ENCODE measurements at regions not wholly inside any gene's neighbourhood (a gene's known extent, or its start where the extent isn't known, plus 50 kb on each side); places are given as distances from the start of the nearest gene placed in this dataset.

GRCh38 chr4:166341992-166342391, 469.0 kb downstream of the TLL1 start:
- Histone ChIP-seq H3K27me3 (replicated peaks in 1 of 4; ENCODE audit: control insufficient read depth in 3 of 4, extremely low read depth in 1 of 4, insufficient read depth in 3 of 4, low read length in 3 of 4) (no peaks in the 10 kb centered on the region), H3K9ac (replicated peaks in 1 of 4; ENCODE audit: extremely low read depth in 1 of 4, low read depth in 3 of 4, low read length in 3 of 4) (no peak overlapping the region), H2BK12ac (ENCODE audit: low read depth, low read length) (no peak overlapping the region), H4K8ac (ENCODE audit: extremely low read depth, insufficient read depth, low read length) (no peak overlapping the region), H3K36me3 (ENCODE audit: control insufficient read depth in 2 of 4, insufficient read depth in 4 of 4, low read length in 3 of 4) (no peaks in the 10 kb centered on the region), H3K9me3 (ENCODE audit: insufficient read depth in 2 of 2, low read depth in 1 of 2, low read length in 1 of 2) (no peaks in the 10 kb centered on the region), H3K79me2 (ENCODE audit: control insufficient read depth in 1 of 2, insufficient read depth in 2 of 2, low read length in 2 of 2) (no peaks in the 10 kb centered on the region), H3K4me1 (replicated peaks in 1 of 4; ENCODE audit: control insufficient read depth in 3 of 4, insufficient read depth in 4 of 4, low read length in 3 of 4) (no peaks in the 10 kb centered on the region), H3K56ac (replicated peaks; ENCODE audit: insufficient read length, low read depth, low read length) (no peak overlapping the region), H3K4me3 (ENCODE audit: extremely low read depth in 1 of 4, insufficient read depth in 2 of 4, low read depth in 3 of 4, low read length in 4 of 4) (no peak overlapping the region), H2BK15ac (ENCODE audit: low read length) (no peak overlapping the region), H4K91ac (replicated peaks; ENCODE audit: insufficient read length, low read length) (no peak overlapping the region), H3K23ac (ENCODE audit: insufficient read length) (no peak overlapping the region), H3K4ac (replicated peaks; ENCODE audit: insufficient read length, low read depth, low read length) (no peak overlapping the region), H3K27ac (ENCODE audit: low read depth, low read length) (no peak overlapping the region), H3K79me1 (ENCODE audit: low read depth, low read length) (no peaks in the 10 kb centered on the region), H3K18ac (ENCODE audit: extremely low read depth, low read length) (no peak overlapping the region), H2AFZ (ENCODE audit: low read length) (no peak overlapping the region), H2AK5ac (ENCODE audit: low read depth, low read length) (no peak overlapping the region), H2BK120ac (replicated peaks; ENCODE audit: low read depth, low read length) (no peak overlapping the region), H3K4me2 (ENCODE audit: insufficient read depth in 1 of 2, low read depth in 2 of 2, low read length in 2 of 2) (no peak overlapping the region), H3K14ac (ENCODE audit: insufficient read length) (no peak overlapping the region), H4K20me1 (replicated peaks in 1 of 2; ENCODE audit: control insufficient read depth in 1 of 2, insufficient read depth in 2 of 2, low read length in 2 of 2) (no peaks in the 10 kb centered on the region), H4K5ac (ENCODE audit: insufficient read length, low read depth, low read length) (no peak overlapping the region), H3K23me2 (ENCODE audit: low read depth, low read length) (no peaks in the 10 kb centered on the region), H2BK20ac (ENCODE audit: low read length) (no peak overlapping the region), H2BK5ac (ENCODE audit: low read depth, low read length) (no peak overlapping the region)
- 90% methylated on average over 4 of the region's 4 CpGs; no CpG with 5 or more reads in 1 of the 2 experiments for WGBS, 2 experiments (ENCODE audit: extremely low coverage in 1 of 2, insufficient coverage in 1 of 2, insufficient read length in 1 of 2, insufficient replicate concordance in 2 of 2, low coverage in 1 of 2, low lambda C conversion rate in 2 of 2, missing lambda C conversion rate in 1 of 2)
- no peak for FAIRE-seq
- TF ChIP-seq MAX (IDR thresholded peaks at IDR 0.05): no peak
- TF ChIP-seq GTF2F1 (IDR thresholded peaks at IDR 0.05; ENCODE audit: borderline replicate concordance, low read depth, low read length): no peak
- no peak for TF ChIP-seq POU5F1 (IDR thresholded peaks at IDR 0.05; ENCODE audit: low read depth, low read length)
- TF ChIP-seq EP300 (IDR thresholded peaks at IDR 0.05; ENCODE audit: borderline replicate concordance in 1 of 2, low read depth in 2 of 2, low read length in 2 of 2): no peak
- TF ChIP-seq TAF7 (optimal IDR thresholded peaks at IDR 0.05; ENCODE audit: borderline replicate concordance, low read depth, low read length): no peak
- no peak for TF ChIP-seq CHD1 (IDR thresholded peaks at IDR 0.05; ENCODE audit: low read depth, low read length)
- no peak for TF ChIP-seq SAP30 (IDR thresholded peaks at IDR 0.05; ENCODE audit: insufficient read depth, insufficient replicate concordance, low read length)
- TF ChIP-seq MAFK (IDR thresholded peaks at IDR 0.05; ENCODE audit: low read depth, low read length): no peak
- no peak for TF ChIP-seq HDAC2 (IDR thresholded peaks at IDR 0.05; ENCODE audit: borderline replicate concordance in 1 of 2, low read depth in 2 of 2, low read length in 2 of 2)
- TF ChIP-seq FOSL1 (IDR thresholded peaks at IDR 0.05; ENCODE audit: insufficient read depth, low read depth, low read length): no peak
- no peak for TF ChIP-seq PHF8 (conservative IDR thresholded peaks at IDR 0.05; ENCODE audit: low read depth, low read length)
- TF ChIP-seq RAD21 (IDR thresholded peaks at IDR 0.05 in 1 of 2, conservative IDR thresholded peaks at IDR 0.05 in 1 of 2; ENCODE audit: low read depth in 2 of 2, low read length in 2 of 2): no peak
- POLR2A ChIA-PET (ENCODE audit: partially characterized antibody): no interaction called here
- CTCF ChIA-PET (ENCODE audit: partially characterized antibody): interaction anchor here (0.6 to 1.0 kb wide), 2 partner anchors 18 to 24 kb away, joined by 3 read pairs; no protein-coding TSS in a partner anchor
- no peak for DNase-seq (ENCODE audit: low read depth in 1 of 2, low spot score in 2 of 2)
